Esophagus squamous epithelium (tissue), 5 donors: ENCODE measurements at regions not wholly inside any gene's neighbourhood (a gene's known extent, or its start where the extent isn't known, plus 50 kb on each side); places are given as distances from the start of the nearest gene placed in this dataset.

Source experiments
- DNase-seq: peaks from one replicate; lab custom pipeline; 2025; lab: John Stamatoyannopoulos, UW
- H3K27ac ChIP-seq, 4 donors: fragments of 200-600 bp; sonication (generic); one replicate each; pipeline ENCODE4 v1.5.1; 2016 to 2019; ENCODE audit warnings: mild to moderate bottlenecking in 1 of 4
- H3K27me3 ChIP-seq, 4 donors: fragments of 200-600 bp; sonication (generic); 1 replicate in 3 of 4; 2 replicates in 1 of 4; pipeline versions ENCODE4 v1.5.1 to v1.6.0; 2017 to 2021; ENCODE audit warnings: antibody characterized with exemption in 1 of 4
- H3K36me3 ChIP-seq, 3 donors: fragments of 200-600 bp; sonication (generic); one replicate each; pipeline ENCODE4 v1.5.1; 2016 to 2019
- H3K4me1 ChIP-seq, 3 donors: fragments of 200-600 bp; sonication (generic); one replicate each; pipeline ENCODE4 v1.5.1; 2017 to 2019
- H3K4me3 ChIP-seq, 4 donors: fragments of 200-600 bp; sonication (generic); 1 replicate in 3 of 4; 2 replicates in 1 of 4; pipeline ENCODE4 v1.5.1; 2016 to 2019; ENCODE audit warnings: mild to moderate bottlenecking in 2 of 4, moderate library complexity in 1 of 4
- H3K9me3 ChIP-seq, 3 donors: fragments of 200-600 bp; sonication (generic); one replicate each; pipeline ENCODE4 v1.5.1; 2016 to 2019
- CTCF ChIP-seq, 6 experiments: fragments of 450-650 bp in 4 of 6; fragments of 200-600 bp in 2 of 6; sonication (generic) in 2 of 6; IDR thresholded peaks; one replicate each; pipeline ENCODE4 v1.5.1; 2016 to 2019; ENCODE audit warnings: antibody characterized with exemption in 6 of 6, mild to moderate bottlenecking in 4 of 6, moderate library complexity in 4 of 6
- POLR2A ChIP-seq, 4 donors: fragments of 450-650 bp; IDR thresholded peaks; one replicate each; pipeline ENCODE4 v1.6.1; 2017; ENCODE audit warnings: antibody characterized with exemption in 4 of 4, mild to moderate bottlenecking in 4 of 4, moderate library complexity in 3 of 4
- WGBS, 2 donors: methylation state at CpG; one replicate each; pipeline ENCODE4 v1.1.5; 2018; 5-methylcytosine and 5-hydroxymethylcytosine counted together
- intact Hi-C: fragments of 100-400 bp; cut with DNase I; formaldehyde crosslinking; loops from one replicate; pipeline ENCODE4 v1.15.0; 2022
- donor health status: DM: yes; HTN: yes; CAD: no.

DNA sequence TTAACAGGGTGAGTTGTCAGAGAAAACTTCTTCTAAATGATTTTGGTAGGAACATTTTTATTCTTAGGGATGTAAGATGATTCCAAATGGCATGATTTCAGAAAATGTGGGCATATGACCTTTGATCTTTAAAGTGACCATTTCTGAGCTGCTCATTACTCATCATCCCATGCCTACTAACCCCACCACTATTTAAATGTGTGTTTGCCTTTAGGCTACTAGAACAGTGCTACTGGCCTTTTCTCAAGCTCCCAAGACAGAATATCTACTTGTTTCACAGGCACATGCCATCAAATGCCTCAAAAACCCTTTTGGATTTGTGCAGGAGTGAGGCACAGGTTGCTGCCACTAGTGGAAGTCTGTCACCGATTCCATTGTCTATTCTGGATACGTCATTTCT is 428.2 kb downstream of the ADAM29 start:
- intact Hi-C loops = no loop called here
- Histone ChIP-seq H3K27me3 (no peaks in the 10 kb centered on the region), H3K27ac (no peak overlapping the region), H3K4me3 (no peak overlapping the region), H3K9me3 (peaks cover 0 to 19% (median 0%) of the 10 kb centered on the region in 3 donors), H3K36me3 (no peaks in the 10 kb centered on the region), H3K4me1 (no peaks in the 10 kb centered on the region)
- no peak for TF ChIP-seq POLR2A (IDR thresholded peaks at IDR 0.05)
- DNase-seq = no peak
- WGBS, 2 donors = 84 to 91% methylated on average over 2 of the region's 2 CpGs

DNA sequence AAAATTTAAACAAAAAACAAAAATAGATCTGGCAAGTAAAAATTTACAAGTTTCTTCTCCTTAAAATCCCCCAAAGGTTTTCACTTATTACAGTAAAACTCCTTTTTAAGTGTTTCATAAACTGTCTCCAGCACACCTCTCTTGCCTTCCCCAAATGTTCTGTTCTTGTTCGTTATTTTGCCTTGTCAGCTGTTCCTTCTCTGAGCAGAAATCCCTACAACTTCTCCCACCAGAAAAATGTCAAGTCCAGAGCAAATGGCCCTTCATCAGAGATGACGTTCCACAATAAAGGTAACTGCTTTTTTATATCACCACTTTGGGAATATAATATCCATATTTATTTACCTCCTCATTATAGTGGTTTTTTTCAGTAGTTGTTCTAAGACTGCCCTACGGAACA is 432.1 kb downstream of the ADAM29 start:
- DNase-seq = no peak
- Histone ChIP-seq H3K4me3 (no peak overlapping the region), H3K4me1 (no peaks in the 10 kb centered on the region), H3K36me3 (no peaks in the 10 kb centered on the region), H3K27ac (no peak overlapping the region), H3K27me3 (no peaks in the 10 kb centered on the region), H3K9me3 (peaks cover 0 to 5% (median 0%) of the 10 kb centered on the region in 3 donors)
- TF ChIP-seq POLR2A (IDR thresholded peaks at IDR 0.05) = no peak
- intact Hi-C loops = no loop called here
- WGBS, 2 donors = 70 to 71% methylated on average over 3 of the region's 3 CpGs

DNA sequence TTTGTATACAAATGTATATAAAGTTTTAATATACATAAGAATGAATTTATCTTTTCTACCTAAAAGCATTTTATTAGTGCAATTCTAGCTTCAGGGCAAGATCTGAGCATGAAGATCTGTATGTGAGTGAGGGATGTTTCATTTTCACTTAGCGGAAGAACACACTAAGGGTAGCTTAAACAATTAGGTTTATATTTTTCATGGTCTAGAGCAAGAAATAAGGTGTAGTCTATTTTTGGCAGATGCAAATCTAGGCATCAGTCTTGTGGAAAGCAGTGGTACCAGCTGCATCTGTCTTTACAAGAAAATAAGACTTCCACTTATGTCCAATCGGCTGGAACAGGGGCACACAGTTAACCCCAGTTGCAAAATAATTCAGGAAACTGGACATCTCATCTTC is 433.3 kb downstream of the ADAM29 start:
- intact Hi-C loops = no loop called here
- TF ChIP-seq CTCF (IDR thresholded peaks at IDR 0.05) (no peak), POLR2A (IDR thresholded peaks at IDR 0.05) (no peak)
- Histone ChIP-seq H3K36me3 (no peaks in the 10 kb centered on the region), H3K27me3 (no peaks in the 10 kb centered on the region), H3K9me3 (peaks cover 0 to 2% (median 0%) of the 10 kb centered on the region in 3 donors), H3K4me1 (no peaks in the 10 kb centered on the region), H3K27ac (no peak overlapping the region), H3K4me3 (no peak overlapping the region)
- DNase-seq = no peak
- WGBS, 2 donors = 73 to 74% methylated on average over 2 of the region's 2 CpGs

- 60 to 70% methylated on average over 6 of the region's 6 CpGs for WGBS, 2 donors
- intact Hi-C loops = no loop called here
Measured at GRCh38 chr4:175369087-175369486, 443.0 kb downstream of the GPM6A start.

DNA sequence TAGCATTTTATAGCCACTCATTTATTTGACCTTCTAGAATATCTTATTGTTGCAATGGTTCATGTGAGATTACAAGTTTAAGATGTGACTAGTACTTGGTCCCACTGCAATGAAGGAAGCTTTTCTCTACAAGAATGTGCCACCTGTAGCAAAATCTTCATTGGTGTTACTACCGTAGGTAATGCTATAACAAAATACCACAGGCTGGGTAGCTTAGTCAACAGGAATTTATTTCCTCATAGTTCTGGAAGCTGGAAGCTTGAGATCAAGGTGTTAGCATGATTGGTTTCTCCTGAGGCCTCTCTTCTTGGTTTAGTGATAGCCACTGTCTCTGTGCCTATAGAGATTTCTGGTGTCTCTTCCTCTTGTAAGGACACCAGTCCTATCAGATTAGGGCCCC is 441.0 kb downstream of the GPM6A start:
- Histone ChIP-seq H3K27me3 (no peaks in the 10 kb centered on the region), H3K4me1 (no peaks in the 10 kb centered on the region), H3K27ac (no peak overlapping the region), H3K9me3 (no peaks in the 10 kb centered on the region), H3K36me3 (no peaks in the 10 kb centered on the region), H3K4me3 (no peak overlapping the region)
- intact Hi-C loops = no loop called here
- no peak for DNase-seq
- TF ChIP-seq CTCF (IDR thresholded peaks at IDR 0.05) (no peak), POLR2A (IDR thresholded peaks at IDR 0.05) (no peak)
- WGBS, 2 donors = 88 to 94% methylated on average over 1 of the region's 1 CpG

More at GRCh38 chr4:175369087-175369486, 443.0 kb downstream of the GPM6A start:
- Histone ChIP-seq H3K36me3 (no peaks in the 10 kb centered on the region), H3K27ac (no peak overlapping the region), H3K4me1 (no peaks in the 10 kb centered on the region), H3K9me3 (no peaks in the 10 kb centered on the region), H3K4me3 (no peak overlapping the region), H3K27me3 (no peaks in the 10 kb centered on the region)
- TF ChIP-seq CTCF (IDR thresholded peaks at IDR 0.05) (no peak), POLR2A (IDR thresholded peaks at IDR 0.05) (no peak)
- DNase-seq = no peak

GRCh38 chr4:175373031-175373430 is 439.0 kb downstream of the GPM6A start:
- no peaks in the 10 kb centered on the region for H3K4me1 ChIP-seq
- no peak overlapping the region for H3K27ac ChIP-seq
- no peaks in the 10 kb centered on the region for H3K27me3 ChIP-seq
- H3K9me3 ChIP-seq = no peaks in the 10 kb centered on the region
- no peak for TF ChIP-seq CTCF (IDR thresholded peaks at IDR 0.05)
- TF ChIP-seq POLR2A (IDR thresholded peaks at IDR 0.05) = no peak
- DNase-seq = no peak
- H3K4me3 ChIP-seq = no peak overlapping the region
- H3K36me3 ChIP-seq = no peaks in the 10 kb centered on the region
- intact Hi-C loops = no loop called here
